B cell (primary cell): ENCODE measurements at regions not wholly inside any gene's neighbourhood (a gene's known extent, or its start where the extent isn't known, plus 50 kb on each side); places are given as distances from the start of the nearest gene placed in this dataset.
A peak's percentile ranks its signal among the peaks of the same experiment; 100 is the strongest.

Source experiments
- ATAC-seq: fragments of 200-7000 bp; cut with Tn5 transposase; one replicate; pipeline ENCODE4 v1.10.0; 2021; ENCODE audit warnings: low read depth, mild to moderate bottlenecking, moderate number of reproducible peaks, moderate library complexity
- CTCF ChIA-PET: fragments of 350-600 bp; sonication (Branson Sonifier 250); formaldehyde crosslinking; loops from one replicate; lab custom pipeline; 2021; ENCODE audit warnings: antibody characterized with exemption, inconsistent platforms; lab: Charles Lee
- POLR2A ChIA-PET: fragments of 350-600 bp; sonication (Branson Sonifier 250); formaldehyde crosslinking; loops from one replicate; lab custom pipeline; 2021; ENCODE audit warnings: antibody characterized with exemption; lab: Charles Lee
- DNase-seq: peaks from one replicate; pipeline ENCODE4 v3.0.0; 2013
- H2AFZ ChIP-seq: 2 replicates; pipeline ENCODE4 v1.6.1; 2012; ENCODE audit warnings: mild to moderate bottlenecking, low read depth, low read length; ENCODE audit not compliant: insufficient read depth, poor library complexity, severe bottlenecking
- H3K27ac ChIP-seq, 2 donors: 1 replicate in 1 of 2; 2 replicates in 1 of 2; pipeline ENCODE4 v1.5.1; 2012 to 2013; ENCODE audit warnings: low read length in 2 of 2, mild to moderate bottlenecking in 2 of 2, moderate library complexity in 1 of 2
- H3K27me3 ChIP-seq, 4 experiments: fragments of 200-600 bp in 1 of 4; sonication (generic) in 1 of 4; replicated peaks in 1 of 4; 1 replicate in 2 of 4; 2 replicates in 2 of 4; pipeline versions ENCODE4 v1.6.1 to v1.7.0; 2013 to 2016; ENCODE audit warnings: low read length in 3 of 4, mild to moderate bottlenecking in 2 of 4, mixed read lengths in 1 of 4, moderate library complexity in 1 of 4; ENCODE audit not compliant: insufficient read depth in 4 of 4, control insufficient read depth in 3 of 4; ENCODE audit errors: control extremely low read depth in 1 of 4
- H3K36me3 ChIP-seq, 2 experiments: replicated peaks in 1 of 2; 1 replicate in 1 of 2; 2 replicates in 1 of 2; pipeline versions ENCODE4 v1.6.1 to v1.7.1; 2013; ENCODE audit warnings: low read length in 1 of 2; ENCODE audit not compliant: insufficient read depth in 2 of 2, control insufficient read depth in 1 of 2; ENCODE audit errors: control extremely low read depth in 1 of 2, extremely low read depth in 1 of 2
- H3K4me1 ChIP-seq, 2 donors: fragments of 200-600 bp in 1 of 2; sonication (generic) in 1 of 2; 1 replicate in 1 of 2; 2 replicates in 1 of 2; pipeline versions ENCODE4 v1.5.1 to v1.6.1; 2013 to 2017; ENCODE audit warnings: low read length in 2 of 2; ENCODE audit not compliant: control insufficient read depth in 2 of 2, insufficient read depth in 2 of 2
- H3K4me2 ChIP-seq: replicated peaks from 2 replicates; pipeline ENCODE3; 2012; ENCODE audit warnings: mild to moderate bottlenecking, low read depth, low read length; ENCODE audit not compliant: poor library complexity, severe bottlenecking
- H3K4me3 ChIP-seq, 5 experiments: fragments of 200-600 bp in 1 of 5; sonication (generic) in 1 of 5; 1 replicate in 3 of 5; 2 replicates in 2 of 5; pipeline versions ENCODE4 v1.5.1 to v1.7.0; 2011 to 2016; ENCODE audit warnings: low read length in 4 of 5, mild to moderate bottlenecking in 4 of 5, low read depth in 2 of 5, control low read depth in 1 of 5, moderate library complexity in 1 of 5; ENCODE audit not compliant: insufficient read depth in 1 of 5; ENCODE audit errors: control extremely low read depth in 1 of 5, extremely low read depth in 1 of 5
- H3K79me2 ChIP-seq: fragments of 200-600 bp; sonication (generic); one replicate; pipeline ENCODE4 v1.6.0; 2016; ENCODE audit warnings: low read length; ENCODE audit not compliant: control insufficient read depth, insufficient read depth
- H3K9ac ChIP-seq: fragments of 200-600 bp; sonication (generic); 2 replicates; pipeline ENCODE4 v1.6.1; 2017; ENCODE audit warnings: mild to moderate bottlenecking, low read length, moderate library complexity
- H3K9me3 ChIP-seq, 3 donors: one replicate each; pipeline versions ENCODE4 v1.6.1 to v1.7.1; 2013; ENCODE audit warnings: low read length in 2 of 3; ENCODE audit not compliant: control insufficient read depth in 2 of 3, insufficient read depth in 1 of 3; ENCODE audit errors: control extremely low read depth in 1 of 3
- H4K20me1 ChIP-seq: 2 replicates; pipeline ENCODE4 v1.6.0; 2012; ENCODE audit warnings: mild to moderate bottlenecking, low read length; ENCODE audit not compliant: insufficient read depth, control insufficient read depth, poor library complexity, severe bottlenecking
- H3K27ac Mint-ChIP-seq: one replicate; pipeline ENCODE4 v1.8.0; 2021; ENCODE audit warnings: mixed read lengths
- H3K27me3 Mint-ChIP-seq: one replicate; pipeline ENCODE4 v1.8.0; 2021; ENCODE audit warnings: mixed read lengths
- H3K4me1 Mint-ChIP-seq: one replicate; pipeline ENCODE4 v1.8.0; 2021; ENCODE audit warnings: mixed read lengths
- H3K4me3 Mint-ChIP-seq: one replicate; pipeline ENCODE4 v1.8.0; 2021; ENCODE audit warnings: mixed read lengths
- H3K9me3 Mint-ChIP-seq: one replicate; pipeline ENCODE4 v1.8.0; 2022; ENCODE audit warnings: mixed read lengths; ENCODE audit not compliant: insufficient read depth
- CTCF ChIP-seq: fragments of 200-600 bp; IDR thresholded peaks from one replicate; pipeline ENCODE4 v1.8.0; 2022; ENCODE audit warnings: antibody characterized with exemption, mild to moderate bottlenecking
- EZH2 ChIP-seq: IDR thresholded peaks from 2 replicates; pipeline ENCODE4 v1.6.1; 2012; ENCODE audit warnings: borderline replicate concordance, low read depth, mild to moderate bottlenecking, moderate library complexity, low read length; ENCODE audit not compliant: insufficient read depth, poor library complexity, severe bottlenecking
- WGBS: methylation state at CpG from one replicate; pipeline ENCODE4 v1.1.5; 2013; ENCODE audit warnings: missing lambda C conversion rate; ENCODE audit not compliant: insufficient coverage; 5-methylcytosine and 5-hydroxymethylcytosine counted together
- intact Hi-C: fragments of 100-400 bp; cut with micrococcal nuclease; formaldehyde crosslinking; loops from one replicate; pipeline ENCODE4 v1.10.0; 2022

GRCh38 chr18:78875016-78875777, 104.4 kb upstream of the SALL3 start:
- intact Hi-C loops: loop anchor here (5.0 kb wide), 1 partner anchor 767 kb away; no protein-coding TSS in a partner anchor
- Mint-ChIP-seq H3K9me3 (no peaks in the 10 kb centered on the region), H3K4me3 (no peak overlapping the region), H3K27ac (no peak overlapping the region), H3K27me3 (peaks cover 8% of the 10 kb centered on the region), H3K4me1 (no peaks in the 10 kb centered on the region)
- H4K20me1 ChIP-seq: no peaks in the 10 kb centered on the region
- no peaks in the 10 kb centered on the region for H3K79me2 ChIP-seq
- POLR2A ChIA-PET: no interaction called here
- H3K27ac ChIP-seq: no peak overlapping the region
- no peaks in the 10 kb centered on the region for H3K4me1 ChIP-seq
- H3K9me3 ChIP-seq: peaks cover 0 to 4% (median 0%) of the 10 kb centered on the region in 3 donors
- no peaks in the 10 kb centered on the region for H3K36me3 ChIP-seq
- ATAC-seq: no peak
- H3K27me3 ChIP-seq: no peaks in the 10 kb centered on the region
- TF ChIP-seq EZH2: no peak
- TF ChIP-seq CTCF: peak; percentile 24
- no peak overlapping the region for H3K4me2 ChIP-seq
- no peak overlapping the region for H3K4me3 ChIP-seq
- WGBS: 71% methylated on average over 8 of the region's 11 CpGs
- CTCF ChIA-PET: interaction anchor here (1.0 kb wide), 1 partner anchor 13 kb away, joined by 3 read pairs; no protein-coding TSS in a partner anchor
- DNase-seq: no peak
- H2AFZ ChIP-seq: no peak overlapping the region
- H3K9ac ChIP-seq: no peak overlapping the region
